ENCODE measurements at regions not wholly inside any gene's neighbourhood (a gene's known extent, or its start where the extent isn't known, plus 50 kb on each side); places are given as distances from the start of the nearest gene placed in this dataset.
"Not testable (repeated sequence)": the region's sequence is repeated elsewhere in the genome, so short reads cannot be mapped to it uniquely, and the experiment has no call there.

- Mint-ChIP-seq H3K4me3 (ENCODE audit: low read depth) (no peak overlapping the region), H3K4me1 (ENCODE audit: low read depth) (no peaks in the 10 kb centered on the region), H3K27me3 (no peaks in the 10 kb centered on the region), H3K27ac (no peak overlapping the region), H3K9me3 (ENCODE audit: low read depth) (no peaks in the 10 kb centered on the region), H3K36me3 (ENCODE audit: insufficient read depth) (no peaks in the 10 kb centered on the region)
- TF ChIP-seq CTCF (IDR thresholded peaks at IDR 0.05; ENCODE audit: unreplicated experiment), result no peak
- no peak for DNase-seq (ENCODE audit: low spot score, unreplicated experiment)
These were observed 970.2 kb upstream of the COX7C start for GRCh38 chr5:85647349-85648127.

DNA sequence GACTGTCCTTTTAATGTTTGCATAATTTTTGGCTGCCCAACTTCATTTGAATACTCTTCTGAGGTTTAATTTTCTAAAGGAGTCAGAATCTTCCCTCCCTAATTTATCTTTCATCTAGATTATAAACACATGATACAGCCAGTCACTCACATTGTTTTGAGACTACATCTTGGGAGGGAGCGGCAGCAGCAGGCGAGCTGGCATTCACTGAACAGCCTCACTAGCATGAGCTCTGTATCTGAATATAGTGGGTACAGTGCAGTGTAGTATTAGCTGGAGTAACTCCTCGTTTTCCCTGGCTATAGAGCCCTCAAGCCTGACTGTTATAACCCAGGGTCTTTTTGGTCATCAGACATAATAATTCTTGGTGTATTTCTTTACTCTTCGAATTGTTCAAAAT, 969.2 kb upstream of the COX7C start:
- no peak for DNase-seq (ENCODE audit: low spot score, unreplicated experiment)
- Mint-ChIP-seq H3K27me3 (no peaks in the 10 kb centered on the region), H3K36me3 (ENCODE audit: insufficient read depth) (no peaks in the 10 kb centered on the region), H3K4me1 (ENCODE audit: low read depth) (no peaks in the 10 kb centered on the region), H3K4me3 (ENCODE audit: low read depth) (no peak overlapping the region), H3K9me3 (ENCODE audit: low read depth) (no peaks in the 10 kb centered on the region), H3K27ac (no peak overlapping the region)
- TF ChIP-seq CTCF (IDR thresholded peaks at IDR 0.05; ENCODE audit: unreplicated experiment), result no peak

DNA sequence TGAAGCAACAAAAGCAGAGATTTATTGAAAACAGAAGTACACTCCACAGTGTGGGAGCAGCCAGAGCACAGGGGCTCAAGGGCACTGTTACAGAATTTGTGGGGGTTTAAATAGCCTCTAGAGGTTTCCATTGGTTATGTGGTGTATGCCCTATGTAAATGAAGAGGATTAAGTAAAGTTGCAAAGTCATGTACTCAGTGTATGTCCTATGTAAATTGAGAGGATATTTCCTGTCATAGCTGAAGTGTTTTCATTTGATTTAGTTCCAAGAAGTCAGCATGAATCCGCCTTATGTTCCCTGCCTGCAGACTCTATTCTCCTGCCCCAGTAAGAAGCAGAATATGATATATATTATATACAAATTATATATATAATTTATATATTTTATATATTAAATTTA, 966.0 kb upstream of the COX7C start:
- H3K9me3 Mint-ChIP-seq (ENCODE audit: low read depth), result peaks cover 14% of the 10 kb centered on the region
- H3K36me3 Mint-ChIP-seq (ENCODE audit: insufficient read depth), result peaks cover 2% of the 10 kb centered on the region
- DNase-seq (ENCODE audit: low spot score, unreplicated experiment), result no peak
- TF ChIP-seq CTCF (IDR thresholded peaks at IDR 0.05; ENCODE audit: unreplicated experiment), result no peak
- no peaks in the 10 kb centered on the region for H3K4me1 Mint-ChIP-seq (ENCODE audit: low read depth)
- no peak overlapping the region for H3K27ac Mint-ChIP-seq
- H3K27me3 Mint-ChIP-seq, result no peaks in the 10 kb centered on the region
- no peak overlapping the region for H3K4me3 Mint-ChIP-seq (ENCODE audit: low read depth)

DNA sequence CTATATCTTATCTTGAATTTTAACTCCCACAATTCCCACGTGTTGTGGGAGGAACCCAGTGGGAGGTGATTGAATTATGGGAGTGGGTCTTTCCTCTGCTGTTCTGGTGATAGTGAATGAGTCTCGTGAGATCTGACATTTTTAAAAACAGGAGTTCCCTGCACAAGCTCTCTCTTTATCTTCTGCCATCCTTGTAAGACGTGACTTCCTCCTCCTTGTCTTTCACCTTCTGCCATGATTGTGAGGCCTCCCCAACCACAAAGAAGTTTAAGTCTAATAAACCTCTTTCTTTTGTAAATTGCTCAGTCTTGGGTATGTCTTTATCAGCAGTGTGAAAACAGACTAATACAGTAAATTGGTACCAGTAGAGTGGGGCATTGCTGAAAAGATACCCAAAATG, 963.6 kb upstream of the COX7C start:
- not testable (repeated sequence) for H3K27me3 Mint-ChIP-seq; H3K27ac Mint-ChIP-seq; DNase-seq (ENCODE audit: low spot score, unreplicated experiment); H3K36me3 Mint-ChIP-seq (ENCODE audit: insufficient read depth); H3K4me1 Mint-ChIP-seq (ENCODE audit: low read depth); H3K4me3 Mint-ChIP-seq (ENCODE audit: low read depth)
- H3K9me3 Mint-ChIP-seq (ENCODE audit: low read depth), result peaks cover 18% of the 10 kb centered on the region

DNA sequence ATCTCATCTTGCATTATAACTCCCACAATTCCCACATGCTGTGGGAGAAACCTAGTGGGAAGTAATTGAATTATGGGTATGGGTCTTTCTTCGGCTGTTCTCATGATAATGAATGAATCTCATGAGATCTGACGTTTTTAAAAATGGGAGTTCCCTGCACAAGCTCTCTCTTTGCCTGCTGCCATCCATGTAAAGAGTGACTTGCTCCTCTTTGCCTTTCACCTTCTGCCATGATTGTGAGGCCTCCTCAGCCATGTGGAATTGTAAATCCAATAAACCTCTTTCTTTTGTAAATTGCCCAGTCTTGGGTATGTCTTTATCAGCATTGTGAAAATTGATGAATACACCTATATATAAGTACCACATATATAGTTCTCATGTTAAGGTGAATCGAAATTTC, 961.7 kb upstream of the COX7C start:
- Mint-ChIP-seq H3K27ac (no peak overlapping the region), H3K27me3 (no peaks in the 10 kb centered on the region), H3K36me3 (ENCODE audit: insufficient read depth) (peaks cover 2% of the 10 kb centered on the region), H3K4me1 (ENCODE audit: low read depth) (no peaks in the 10 kb centered on the region), H3K4me3 (ENCODE audit: low read depth) (no peak overlapping the region), H3K9me3 (ENCODE audit: low read depth) (peaks cover 18% of the 10 kb centered on the region)
- no peak for TF ChIP-seq CTCF (IDR thresholded peaks at IDR 0.05; ENCODE audit: unreplicated experiment)
- DNase-seq (ENCODE audit: low spot score, unreplicated experiment), result no peak

DNA sequence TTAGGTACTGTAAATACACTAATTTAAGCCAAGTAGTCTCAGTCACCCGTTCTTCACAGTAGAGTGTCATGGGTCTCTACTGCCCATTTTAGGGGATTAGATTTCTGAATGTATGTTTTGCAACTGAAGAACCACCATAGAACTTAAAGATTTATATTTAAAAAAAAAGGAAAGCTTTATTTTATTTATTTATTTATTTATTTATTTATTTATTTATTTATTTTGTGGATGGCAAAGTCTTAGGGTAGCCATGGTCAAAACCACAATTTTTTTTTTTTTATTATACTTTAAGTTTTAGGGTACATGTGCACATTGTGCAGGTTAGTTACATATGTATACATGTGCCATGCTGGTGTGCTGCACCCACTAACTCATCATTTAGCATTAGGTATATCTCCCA, 960.4 kb upstream of the COX7C start:
- H3K27me3 Mint-ChIP-seq; H3K27ac Mint-ChIP-seq; H3K4me1 Mint-ChIP-seq (ENCODE audit: low read depth); H3K4me3 Mint-ChIP-seq (ENCODE audit: low read depth); H3K36me3 Mint-ChIP-seq (ENCODE audit: insufficient read depth); DNase-seq (ENCODE audit: low spot score, unreplicated experiment): not testable (repeated sequence)
- H3K9me3 Mint-ChIP-seq (ENCODE audit: low read depth), result peaks cover 22% of the 10 kb centered on the region

DNA sequence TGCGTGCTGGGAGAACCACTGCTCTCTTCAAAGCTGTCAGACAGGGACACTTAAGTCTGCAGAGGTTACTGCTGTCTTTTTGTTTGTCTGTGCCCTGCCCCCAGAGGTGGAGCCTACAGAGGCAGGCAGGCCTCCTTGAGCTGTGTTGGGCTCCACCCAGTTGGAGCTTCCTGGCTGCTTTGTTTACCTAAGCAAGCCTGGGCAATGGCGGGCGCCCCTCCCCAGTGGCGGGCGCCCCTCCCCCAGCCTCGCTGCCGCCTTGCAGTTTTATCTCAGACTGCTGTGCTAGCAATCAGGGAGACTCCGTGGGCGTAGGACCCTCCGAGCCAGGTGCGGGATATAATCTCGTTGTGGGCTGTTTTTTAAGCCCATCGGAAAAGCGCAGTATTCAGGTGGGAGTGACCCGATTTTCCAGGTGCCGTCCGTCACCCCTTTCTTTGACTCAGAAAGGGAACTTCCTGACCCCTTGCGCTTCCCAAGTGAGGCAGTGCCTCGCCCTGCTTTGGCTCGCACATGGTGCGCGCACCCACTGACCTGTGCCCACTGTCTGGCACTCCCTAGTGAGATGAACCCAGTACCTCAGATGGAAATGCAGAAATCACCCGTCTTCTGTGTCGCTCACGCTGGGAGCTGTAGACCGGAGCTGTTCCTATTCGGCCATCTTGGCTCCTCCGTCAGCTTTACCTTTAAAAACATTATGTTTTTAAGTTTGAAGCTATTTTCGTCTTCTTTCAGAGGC, 954.6 kb upstream of the COX7C start:
- H3K27ac Mint-ChIP-seq; DNase-seq (ENCODE audit: low spot score, unreplicated experiment); H3K9me3 Mint-ChIP-seq (ENCODE audit: low read depth); H3K4me1 Mint-ChIP-seq (ENCODE audit: low read depth); H3K36me3 Mint-ChIP-seq (ENCODE audit: insufficient read depth); H3K27me3 Mint-ChIP-seq; H3K4me3 Mint-ChIP-seq (ENCODE audit: low read depth): not testable (repeated sequence)

All from progenitor cell of endocrine pancreas (in vitro differentiated cells).